NCI-H526 (cell line): ENCODE measurements at regions not wholly inside any gene's neighbourhood (a gene's known extent, or its start where the extent isn't known, plus 50 kb on each side); places are given as distances from the start of the nearest gene placed in this dataset.
"Not testable (repeated sequence)": the region's sequence is repeated elsewhere in the genome, so short reads cannot be mapped to it uniquely, and the experiment has no call there.

Source experiments
- DNase-seq, 2 experiments: peaks; one replicate each; lab custom pipeline; 2025; lab: John Stamatoyannopoulos, UW

DNA sequence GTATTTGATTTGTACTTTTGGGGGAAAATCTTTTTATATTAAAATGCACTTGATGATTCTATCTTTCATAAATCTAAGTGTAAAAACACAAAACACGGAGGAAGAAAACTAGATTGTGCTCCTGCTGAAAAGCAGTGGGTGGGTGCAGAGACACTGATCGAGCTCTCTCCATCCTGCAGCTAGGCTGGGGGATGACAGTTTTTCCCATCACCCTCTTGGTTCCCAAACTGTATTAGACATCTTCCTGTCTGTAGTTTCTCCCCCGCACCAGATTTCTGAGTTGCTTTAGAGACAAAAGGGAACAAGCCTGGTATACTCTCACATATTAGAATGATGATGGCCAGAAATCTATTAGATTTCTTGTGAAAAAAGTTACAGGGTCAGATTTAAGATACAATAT lies 99.6 kb downstream of the FAM114A2 start:
- DNase-seq: no peak

DNA sequence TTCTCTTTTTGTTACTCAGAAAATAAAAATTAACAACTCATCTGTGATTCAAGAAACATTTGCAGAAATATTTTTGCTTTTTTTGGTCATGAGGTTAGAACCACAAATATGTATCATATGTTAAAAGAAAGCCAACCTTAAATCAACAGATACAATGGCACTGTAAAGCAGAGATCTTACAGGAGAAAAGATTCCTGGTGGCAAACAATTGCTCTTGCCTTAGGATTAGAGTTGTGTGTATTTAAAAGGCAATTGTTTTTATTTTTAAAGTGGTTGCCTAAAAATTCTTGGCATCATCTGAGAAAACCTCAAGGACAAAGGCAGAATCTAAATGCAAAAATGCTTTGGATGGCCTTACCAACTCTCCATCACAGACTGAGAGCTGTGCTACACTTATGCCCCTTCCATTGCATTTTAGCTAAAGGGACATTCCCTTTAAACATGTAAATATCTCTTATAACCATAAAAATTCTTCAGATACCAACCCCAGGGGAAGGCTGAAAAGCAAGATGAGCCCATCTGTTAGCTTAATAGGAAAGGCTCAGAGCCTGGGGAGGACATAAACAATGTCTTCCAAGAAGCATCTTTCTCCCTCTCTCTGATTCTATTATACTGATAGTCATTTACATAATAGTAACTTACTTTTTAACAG lies 100.4 kb downstream of the FAM114A2 start:
- no peak for DNase-seq

DNA sequence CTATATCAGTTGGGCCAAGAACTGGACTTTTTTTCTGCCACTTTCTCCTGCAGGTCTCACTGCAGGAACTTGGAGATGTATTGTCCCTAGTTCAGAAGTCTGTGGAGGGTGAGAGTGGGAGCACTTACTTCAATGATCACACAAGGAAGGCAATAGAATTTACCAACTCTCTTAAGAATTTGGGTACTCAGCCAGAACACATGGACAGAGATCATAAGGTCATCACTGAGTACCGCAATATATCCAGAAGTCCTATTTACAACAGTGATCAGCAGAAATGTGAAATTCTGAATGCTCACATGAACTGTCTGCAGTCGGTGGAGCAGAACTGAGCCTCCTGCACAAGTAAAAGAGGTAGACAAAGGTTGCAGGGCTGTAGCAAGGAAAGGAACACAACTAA lies 101.0 kb downstream of the FAM114A2 start:
- no peak for DNase-seq

DNA sequence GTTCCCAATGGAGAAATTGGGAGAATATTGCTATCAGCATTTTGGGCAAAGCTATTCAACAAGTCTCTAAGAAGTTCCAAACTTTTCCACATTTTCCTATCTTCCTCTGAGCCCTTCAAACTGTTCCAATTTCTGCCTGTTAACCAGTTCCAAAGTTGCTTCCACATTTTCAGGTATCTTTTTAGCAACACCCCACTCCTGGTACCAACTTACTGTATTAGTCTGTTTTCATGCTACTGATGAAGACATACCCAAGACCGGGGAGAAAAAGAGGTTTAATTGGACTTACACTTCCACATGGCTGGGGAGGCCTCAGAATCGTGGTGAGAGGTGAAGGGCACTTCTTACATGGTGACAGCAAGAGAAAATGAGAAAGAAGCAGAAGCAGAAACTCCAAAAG lies 103.6 kb downstream of the FAM114A2 start:
- DNase-seq: not testable (repeated sequence)

DNA sequence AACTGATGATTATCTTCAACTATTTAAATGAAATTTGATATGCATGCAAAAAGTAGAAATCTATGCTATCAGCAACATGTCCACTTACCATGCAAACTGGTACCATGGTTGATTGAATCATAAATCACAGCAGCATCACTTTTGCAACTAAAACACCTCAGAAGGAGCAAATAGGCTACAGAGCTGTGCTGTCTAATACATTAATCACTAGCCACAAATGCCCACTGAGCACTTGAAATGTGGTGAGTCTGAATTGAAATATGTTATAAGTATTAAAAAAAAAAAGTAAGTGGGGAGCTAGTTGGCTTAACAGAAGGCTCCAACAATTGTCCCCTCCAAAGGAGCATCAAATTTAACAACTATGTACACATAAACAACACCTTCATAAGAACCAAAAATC lies 112.5 kb downstream of the FAM114A2 start:
- no peak for DNase-seq

- no peak for DNase-seq
Measured at GRCh38 chr5:153919161-153919560, 119.5 kb downstream of the FAM114A2 start.

- DNase-seq: no peak
Measured at GRCh38 chr5:153907170-153907775, 131.4 kb downstream of the FAM114A2 start.

GRCh38 chr5:153905219-153905618 lies 133.5 kb downstream of the FAM114A2 start:
- DNase-seq: no peak

DNA sequence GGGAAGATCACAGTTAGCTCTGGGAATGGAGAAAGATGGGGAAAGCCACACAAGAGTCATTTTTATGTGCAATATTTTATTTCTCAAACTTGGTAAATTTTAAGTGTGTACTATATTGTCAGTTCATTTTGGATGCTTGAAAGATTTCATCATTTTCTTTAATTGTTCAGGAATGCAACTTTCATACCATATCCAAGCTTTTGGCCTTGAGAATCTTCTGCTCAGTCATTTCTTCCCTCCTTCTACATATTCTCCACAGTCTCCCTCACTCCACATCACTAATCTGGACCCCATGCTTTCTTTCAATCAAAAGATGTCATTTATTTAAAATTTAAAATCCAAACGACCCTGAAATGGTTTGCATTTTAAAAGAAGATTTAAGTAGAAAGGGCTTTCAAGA lies 135.4 kb downstream of the FAM114A2 start:
- DNase-seq: no peak

GRCh38 chr5:153902016-153902415 lies 136.7 kb downstream of the FAM114A2 start:
- no peak for DNase-seq

GRCh38 chr5:153901449-153901848 lies 137.3 kb downstream of the FAM114A2 start:
- no peak for DNase-seq

DNA sequence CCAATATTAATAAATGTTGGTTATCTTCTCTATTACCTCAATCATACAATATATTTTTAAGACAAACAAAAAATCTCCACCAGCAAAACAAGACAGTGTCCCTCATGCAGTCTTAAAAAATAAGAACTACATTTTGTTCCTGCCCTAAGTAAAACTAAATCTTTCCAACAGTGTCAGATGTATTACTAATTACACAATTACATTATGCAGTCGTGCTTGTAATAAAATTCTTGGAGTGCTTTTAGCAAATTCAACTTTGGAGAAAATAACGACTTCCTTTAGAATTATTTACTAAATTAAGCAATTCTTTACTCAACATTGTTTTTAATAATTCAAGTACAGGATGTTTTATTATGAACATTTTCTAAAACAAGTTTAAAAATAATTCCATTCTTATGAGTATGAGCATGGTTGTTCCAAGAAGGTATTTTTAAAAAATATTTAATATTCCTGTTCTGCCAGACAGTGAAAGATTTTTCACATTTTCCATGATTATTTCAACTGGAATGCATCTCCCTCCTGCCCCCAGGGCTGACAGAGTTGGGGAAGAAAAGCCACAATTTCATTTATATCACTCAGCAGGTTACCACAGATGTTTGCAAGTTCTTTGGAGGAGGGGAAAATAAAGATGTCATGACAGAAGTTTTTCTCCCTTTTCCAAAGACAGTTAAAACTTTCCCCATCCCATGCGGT lies 137.9 kb downstream of the FAM114A2 start:
- DNase-seq: no peak

GRCh38 chr5:153899746-153900145 lies 139.0 kb downstream of the FAM114A2 start:
- no peak for DNase-seq

DNA sequence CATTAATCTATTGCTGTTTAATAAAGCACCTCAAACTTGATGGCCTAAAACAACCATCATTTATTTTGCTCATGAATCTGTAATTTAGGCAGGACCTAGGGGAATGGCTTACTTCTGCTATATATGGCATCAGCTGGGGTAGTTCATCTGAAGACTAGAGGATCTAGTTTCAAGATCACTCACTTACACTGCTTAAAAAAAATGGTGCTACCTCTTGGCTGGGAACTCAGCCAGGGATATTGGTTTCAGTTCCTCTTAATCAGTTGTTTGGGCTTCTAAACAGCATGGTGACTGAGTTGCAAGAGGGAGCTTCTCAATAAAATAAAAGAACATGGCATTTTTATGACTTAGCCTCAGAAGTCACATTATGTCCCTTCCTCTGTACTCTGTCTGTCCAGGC lies 142.0 kb downstream of the FAM114A2 start:
- DNase-seq: peak in 1 of 2 experiments; percentile 7

- DNase-seq: peak; percentile 87 to 90
Measured at GRCh38 chr5:153896117-153896516, 142.6 kb downstream of the FAM114A2 start.

- DNase-seq: no peak
Measured at GRCh38 chr5:153895266-153895665, 143.4 kb downstream of the FAM114A2 start.

- no peak for DNase-seq
Measured at GRCh38 chr5:153893817-153894216, 144.9 kb downstream of the FAM114A2 start.

GRCh38 chr5:153891394-153891793 lies 147.3 kb downstream of the FAM114A2 start:
- DNase-seq: no peak

DNA sequence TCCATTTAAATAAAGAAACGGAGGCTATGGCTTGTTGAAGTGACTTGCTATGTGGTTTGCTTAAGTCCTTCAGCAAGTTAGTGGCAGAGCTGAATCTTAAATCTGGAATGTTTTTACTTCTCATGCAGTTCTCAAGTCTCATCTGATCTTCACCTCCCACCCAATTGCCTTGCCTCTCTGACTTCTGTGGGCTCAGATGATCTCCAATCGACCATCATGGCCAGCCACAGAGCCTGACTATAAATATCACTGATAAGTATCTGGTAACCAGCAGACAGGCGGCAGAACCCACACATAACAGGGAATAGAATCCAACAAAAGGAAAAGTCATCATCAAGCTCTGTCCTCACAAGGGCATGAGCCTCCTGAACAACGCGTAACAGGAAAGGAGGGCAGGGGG lies 149.9 kb downstream of the FAM114A2 start:
- no peak for DNase-seq

DNA sequence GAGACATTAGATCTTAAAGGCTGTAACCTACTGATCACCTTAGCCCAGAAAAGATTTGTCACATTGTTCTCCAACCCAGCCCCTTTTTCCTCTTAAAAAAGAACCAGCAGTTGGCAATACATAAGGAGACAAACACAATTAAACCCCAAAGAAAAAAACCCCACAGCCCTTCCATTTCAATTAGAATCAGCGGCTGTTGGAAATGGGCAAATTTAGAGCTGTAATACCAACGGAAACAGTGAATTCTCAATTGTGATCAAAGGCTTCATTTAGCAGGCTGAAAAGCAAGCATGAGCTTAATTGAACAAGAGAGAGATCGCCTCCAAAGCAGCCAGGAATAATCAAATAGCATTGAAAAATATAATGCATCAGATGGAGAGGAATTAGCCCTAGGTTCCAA lies 153.6 kb downstream of the FAM114A2 start:
- DNase-seq: no peak

- no peak for DNase-seq
Measured at GRCh38 chr5:153884612-153884957, 154.1 kb downstream of the FAM114A2 start.

GRCh38 chr5:153883854-153884611 lies 154.7 kb downstream of the FAM114A2 start:
- DNase-seq: no peak

DNA sequence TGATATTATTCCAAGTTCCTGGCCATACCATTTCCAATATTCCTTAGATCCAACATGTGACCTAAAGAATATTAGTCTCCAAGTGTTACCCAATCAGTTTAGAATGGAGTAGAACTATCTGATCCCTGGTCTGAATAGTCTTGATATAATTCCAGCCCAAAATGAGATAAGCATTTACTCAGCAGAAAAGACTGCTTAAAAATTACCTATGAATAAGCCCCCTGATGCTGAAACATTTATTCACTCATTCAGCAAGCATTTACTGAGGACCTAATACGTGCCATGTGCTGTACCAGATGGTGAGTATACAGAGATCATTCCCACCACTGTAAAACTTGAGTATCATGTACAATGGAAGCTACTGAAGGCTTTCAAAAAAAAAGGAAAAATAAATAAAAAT lies 157.0 kb downstream of the FAM114A2 start:
- no peak for DNase-seq
